WI38 (cell line): ENCODE measurements at regions not wholly inside any gene's neighbourhood (a gene's known extent, or its start where the extent isn't known, plus 50 kb on each side); places are given as distances from the start of the nearest gene placed in this dataset.

Source experiments
- H3K4me3 ChIP-seq: 2 replicates; pipeline ENCODE4 v1.5.1; 2011; ENCODE audit warnings: low read depth, mild to moderate bottlenecking, control low read depth, low read length
- TF ChIP-seq, protein P1 (sequence below): IDR thresholded peaks from 2 replicates; pipeline ENCODE4 v1.5.1; 2012; ENCODE audit warnings: low read depth, mild to moderate bottlenecking, control low read depth, low read length

DNA sequence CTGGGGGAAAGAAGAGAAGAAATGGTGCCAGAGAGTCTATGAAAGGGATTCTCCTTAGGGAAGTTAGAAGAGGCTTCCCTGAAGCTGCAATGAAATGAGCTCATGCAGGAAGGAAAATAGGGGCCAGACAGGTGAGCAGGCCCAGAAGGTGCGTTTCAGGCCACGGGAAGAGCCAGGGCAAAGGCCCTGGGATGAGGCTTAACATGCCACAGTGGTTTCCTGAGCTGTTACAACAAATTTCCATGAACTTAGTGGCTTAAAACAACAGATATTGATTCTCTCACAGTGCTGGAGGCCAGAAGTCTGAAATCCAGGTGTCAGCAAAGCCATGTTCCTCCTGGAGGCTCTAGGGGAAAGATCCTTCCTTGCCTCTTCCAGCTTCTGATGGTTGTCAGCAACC is 167.9 kb downstream of the TFAP2C start:
- TF ChIP-seq, protein P1, sequence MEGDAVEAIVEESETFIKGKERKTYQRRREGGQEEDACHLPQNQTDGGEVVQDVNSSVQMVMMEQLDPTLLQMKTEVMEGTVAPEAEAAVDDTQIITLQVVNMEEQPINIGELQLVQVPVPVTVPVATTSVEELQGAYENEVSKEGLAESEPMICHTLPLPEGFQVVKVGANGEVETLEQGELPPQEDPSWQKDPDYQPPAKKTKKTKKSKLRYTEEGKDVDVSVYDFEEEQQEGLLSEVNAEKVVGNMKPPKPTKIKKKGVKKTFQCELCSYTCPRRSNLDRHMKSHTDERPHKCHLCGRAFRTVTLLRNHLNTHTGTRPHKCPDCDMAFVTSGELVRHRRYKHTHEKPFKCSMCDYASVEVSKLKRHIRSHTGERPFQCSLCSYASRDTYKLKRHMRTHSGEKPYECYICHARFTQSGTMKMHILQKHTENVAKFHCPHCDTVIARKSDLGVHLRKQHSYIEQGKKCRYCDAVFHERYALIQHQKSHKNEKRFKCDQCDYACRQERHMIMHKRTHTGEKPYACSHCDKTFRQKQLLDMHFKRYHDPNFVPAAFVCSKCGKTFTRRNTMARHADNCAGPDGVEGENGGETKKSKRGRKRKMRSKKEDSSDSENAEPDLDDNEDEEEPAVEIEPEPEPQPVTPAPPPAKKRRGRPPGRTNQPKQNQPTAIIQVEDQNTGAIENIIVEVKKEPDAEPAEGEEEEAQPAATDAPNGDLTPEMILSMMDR: no peak
- H3K4me3 ChIP-seq: no peak overlapping the region

DNA sequence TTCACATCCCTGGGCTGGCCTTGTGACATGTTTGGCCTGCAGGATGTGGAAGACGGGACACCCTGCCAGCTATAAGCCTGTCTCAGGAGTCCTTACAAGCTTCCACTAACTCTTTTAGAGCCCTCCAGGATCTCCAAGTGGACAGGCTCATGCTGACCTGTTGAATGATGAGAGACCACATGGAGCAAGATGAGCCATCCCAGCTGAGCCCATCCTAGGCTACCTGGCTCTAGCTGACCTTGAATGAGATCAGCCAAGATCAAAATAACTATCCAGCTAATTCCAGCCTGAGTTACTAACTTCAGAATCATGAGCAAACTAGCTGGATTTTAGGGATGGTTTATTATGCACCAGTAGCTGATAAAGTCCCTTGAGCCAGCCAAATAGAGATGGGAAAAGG is 169.5 kb downstream of the TFAP2C start:
- no peak overlapping the region for H3K4me3 ChIP-seq
- TF ChIP-seq, protein P1: no peak

DNA sequence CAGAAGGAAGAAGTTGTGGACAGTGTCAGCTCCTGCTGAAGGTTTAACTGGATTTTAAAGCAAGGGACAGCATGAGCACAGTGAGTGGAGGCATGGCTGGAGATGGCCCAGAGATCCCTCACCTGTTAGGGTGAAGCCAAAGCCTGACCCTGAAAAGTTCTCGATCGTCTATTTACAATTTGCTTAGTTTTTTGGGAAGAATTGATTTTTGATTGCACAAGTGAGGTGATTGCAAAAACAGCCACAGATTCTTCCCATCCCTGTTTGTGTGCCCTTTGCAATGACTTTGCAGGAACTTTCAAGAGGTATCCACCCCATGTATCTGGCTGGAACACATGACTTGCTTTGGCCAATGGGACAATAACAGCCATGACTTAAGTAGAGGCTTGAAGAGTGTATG is 170.1 kb downstream of the TFAP2C start:
- no peak overlapping the region for H3K4me3 ChIP-seq
- TF ChIP-seq, protein P1: no peak

DNA sequence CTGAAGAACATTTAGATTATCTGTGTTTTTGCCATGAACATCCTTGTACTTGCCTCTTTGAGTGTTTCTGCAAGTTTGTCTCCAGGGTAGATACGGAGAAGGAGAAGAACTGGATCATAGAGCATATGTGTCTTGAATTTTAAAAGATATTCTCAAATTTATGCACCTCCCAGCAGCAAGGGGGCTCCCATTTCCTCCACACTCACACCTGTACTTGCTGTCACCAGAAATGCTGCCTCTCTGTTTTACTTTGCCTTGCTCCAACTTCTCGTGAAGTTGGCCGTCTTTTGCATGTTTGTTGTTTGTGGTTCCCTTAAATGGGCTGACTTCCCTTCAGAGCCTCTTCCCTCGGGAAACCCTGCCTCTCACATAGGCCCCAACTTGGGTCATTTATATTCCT is 171.0 kb downstream of the TFAP2C start:
- TF ChIP-seq, protein P1: no peak

DNA sequence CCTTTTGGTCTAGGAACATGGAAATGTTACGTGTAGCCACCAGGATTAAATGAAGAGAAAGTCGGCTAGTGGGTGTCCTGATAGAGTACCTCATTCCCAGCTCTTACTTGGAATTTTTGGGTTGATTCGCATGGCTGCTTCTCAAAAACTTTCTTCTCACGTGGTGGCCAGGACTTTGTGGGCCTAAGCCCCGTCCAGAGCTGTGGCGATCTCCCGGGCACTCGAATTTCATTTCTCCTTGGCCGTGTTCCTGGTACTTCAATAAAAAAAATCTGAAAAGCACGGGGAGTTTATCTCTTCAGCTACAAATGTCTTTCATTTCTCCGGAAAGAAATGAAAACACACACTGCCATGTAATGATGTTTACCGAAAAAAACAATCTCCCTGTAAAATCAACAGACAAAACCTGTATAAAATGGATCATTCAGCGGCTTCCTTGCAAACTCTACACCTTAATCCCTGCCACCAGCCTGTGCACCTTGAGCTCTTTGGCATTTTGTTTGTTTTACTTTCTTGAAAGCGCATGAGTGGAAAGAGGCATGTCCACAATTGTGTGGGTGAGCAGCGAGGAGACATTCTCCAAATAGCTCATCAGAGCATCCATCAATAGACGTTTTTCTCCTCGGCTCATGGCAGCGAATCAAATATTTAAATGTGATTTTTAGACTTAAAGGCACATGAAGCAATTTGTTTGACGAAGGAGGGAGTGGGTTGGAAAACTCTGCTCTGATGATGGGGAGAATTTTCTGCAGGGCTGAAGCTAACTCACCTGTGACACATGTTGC is 173.1 kb downstream of the TFAP2C start:
- TF ChIP-seq, protein P1: no peak
- H3K4me3 ChIP-seq: no peak overlapping the region; the same call in 1 of the 2 replicates

More for the DNA sequence above, 171.0 kb downstream of the TFAP2C start:
- H3K4me3 ChIP-seq: no peak overlapping the region

DNA sequence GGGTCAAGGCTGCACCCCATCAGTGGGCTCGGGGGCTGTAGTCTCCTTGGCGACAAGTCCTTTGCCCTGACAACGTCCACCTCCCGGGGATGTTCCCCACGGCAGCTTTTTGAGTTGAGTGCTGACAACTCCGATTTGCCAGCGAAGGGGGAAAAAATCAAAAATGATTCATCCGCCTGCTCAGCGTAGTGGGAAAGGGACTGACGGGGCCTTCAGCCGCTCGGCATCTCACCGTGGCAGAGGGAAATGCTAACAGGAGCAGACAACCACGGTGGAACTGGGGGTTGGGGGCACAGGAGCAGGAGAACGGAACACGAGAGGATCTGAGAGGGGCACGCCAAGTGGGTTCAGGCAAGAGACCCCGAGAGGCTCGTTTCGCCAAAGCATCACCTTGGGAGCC is 173.7 kb downstream of the TFAP2C start:
- TF ChIP-seq, protein P1: no peak
- H3K4me3 ChIP-seq: no peak overlapping the region

DNA sequence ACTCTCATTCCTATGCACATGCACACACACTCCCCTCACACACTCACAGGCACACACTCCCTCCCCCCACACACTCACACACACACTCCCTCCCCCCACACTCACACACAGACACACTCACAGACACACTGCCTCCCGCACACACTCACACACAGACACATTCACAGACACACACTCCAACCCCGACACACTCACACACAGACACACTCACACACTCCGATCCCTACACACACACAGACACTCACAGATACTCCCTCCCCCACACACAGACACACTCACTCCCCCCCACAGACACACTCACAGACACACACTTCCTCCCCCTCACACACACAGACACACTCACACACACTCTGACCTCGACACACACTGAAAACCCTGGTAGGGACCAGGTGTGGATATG is 176.2 kb downstream of the TFAP2C start:
- TF ChIP-seq, protein P1: no peak
- H3K4me3 ChIP-seq: no peak overlapping the region
